NCI-H2196 (cell line): ENCODE measurements at regions not wholly inside any gene's neighbourhood (a gene's known extent, or its start where the extent isn't known, plus 50 kb on each side); places are given as distances from the start of the nearest gene placed in this dataset.
"Not testable (repeated sequence)": the region's sequence is repeated elsewhere in the genome, so short reads cannot be mapped to it uniquely, and the experiment has no call there.

ENCODE experiments used
- DNase-seq: peaks from one replicate; lab custom pipeline; 2025; ENCODE audit not compliant: unreplicated experiment; lab: John Stamatoyannopoulos, UW

GRCh38 chr9:78938821-78939220 is 632.9 kb upstream of the TLE4 start:
- DNase-seq: no peak

- DNase-seq: no peak
Measured at GRCh38 chr9:78939311-78940065, 632.3 kb upstream of the TLE4 start.

- no peak for DNase-seq
Measured at GRCh38 chr9:78940121-78940855, 631.5 kb upstream of the TLE4 start.

- no peak for DNase-seq
Measured at GRCh38 chr9:78954286-78954685, 617.5 kb upstream of the TLE4 start.

- DNase-seq: no peak
Measured at GRCh38 chr9:78958892-78959291, 612.9 kb upstream of the TLE4 start.

GRCh38 chr9:78962156-78962555 is 609.6 kb upstream of the TLE4 start:
- DNase-seq: no peak

- DNase-seq: no peak
Measured at GRCh38 chr9:78963911-78964310, 607.9 kb upstream of the TLE4 start.

- DNase-seq: no peak
Measured at GRCh38 chr9:78967596-78968217, 604.1 kb upstream of the TLE4 start.

- no peak for DNase-seq
Measured at GRCh38 chr9:78970375-78970774, 601.4 kb upstream of the TLE4 start.

GRCh38 chr9:78971540-78971939 is 600.2 kb upstream of the TLE4 start:
- peak; percentile 3 for DNase-seq

- DNase-seq: peak; percentile 40
Measured at GRCh38 chr9:78972303-78972999, 599.3 kb upstream of the TLE4 start.

GRCh38 chr9:78973907-78974306 is 597.9 kb upstream of the TLE4 start:
- DNase-seq: peak; percentile 10

GRCh38 chr9:78982849-78983248 is 588.9 kb upstream of the TLE4 start:
- no peak for DNase-seq

GRCh38 chr9:78985084-78985738 is 586.6 kb upstream of the TLE4 start:
- DNase-seq: no peak

GRCh38 chr9:78986446-78986845 is 585.3 kb upstream of the TLE4 start:
- DNase-seq: no peak

GRCh38 chr9:78989031-78989658 is 582.6 kb upstream of the TLE4 start:
- DNase-seq: no peak

- DNase-seq: no peak
Measured at GRCh38 chr9:78994471-78994870, 577.3 kb upstream of the TLE4 start.

- DNase-seq: not testable (repeated sequence)
Measured at GRCh38 chr9:78994974-78995373, 576.8 kb upstream of the TLE4 start.

- DNase-seq: no peak
Measured at GRCh38 chr9:78997296-78997695, 574.5 kb upstream of the TLE4 start.

- no peak for DNase-seq
Measured at GRCh38 chr9:79000230-79001002, 571.3 kb upstream of the TLE4 start.
